Hepatocyte (in vitro differentiated cells): ENCODE measurements at regions not wholly inside any gene's neighbourhood (a gene's known extent, or its start where the extent isn't known, plus 50 kb on each side); places are given as distances from the start of the nearest gene placed in this dataset.

Experiments used
- DNase-seq: peaks from one replicate; pipeline ENCODE4 v3.0.0-alpha.2; 2016; ENCODE audit warnings: low spot score
- H2AFZ ChIP-seq: fragments of 200-600 bp; sonication (generic); 2 replicates; pipeline ENCODE4 v1.6.0; 2016; ENCODE audit warnings: antibody characterized with exemption, mild to moderate bottlenecking
- H3K27ac ChIP-seq: fragments of 200-600 bp; sonication (generic); 2 replicates; pipeline ENCODE4 v1.5.1; 2016; ENCODE audit warnings: mild to moderate bottlenecking
- H3K27me3 ChIP-seq: fragments of 200-600 bp; sonication (generic); 2 replicates; pipeline ENCODE4 v1.6.1; 2016
- H3K36me3 ChIP-seq: fragments of 200-600 bp; sonication (generic); replicated peaks from 2 replicates; pipeline ENCODE4 v1.5.1; 2016; ENCODE audit warnings: low read depth; ENCODE audit not compliant: insufficient read depth
- H3K4me1 ChIP-seq: fragments of 200-600 bp; sonication (generic); 2 replicates; pipeline ENCODE4 v1.5.1; 2016; ENCODE audit warnings: mild to moderate bottlenecking, moderate library complexity; ENCODE audit not compliant: insufficient read depth
- H3K4me2 ChIP-seq: fragments of 200-600 bp; sonication (generic); 2 replicates; pipeline ENCODE4 v1.6.0; 2016
- H3K4me3 ChIP-seq: fragments of 200-600 bp; sonication (generic); 2 replicates; pipeline ENCODE4 v1.5.1; 2016; ENCODE audit warnings: mild to moderate bottlenecking
- H3K79me2 ChIP-seq: fragments of 200-600 bp; sonication (generic); 2 replicates; pipeline ENCODE4 v1.6.0; 2017; ENCODE audit warnings: mild to moderate bottlenecking
- H3K9me2 ChIP-seq: fragments of 200-600 bp; sonication (generic); replicated peaks from 2 replicates; pipeline ENCODE4 v1.6.0; 2017; ENCODE audit warnings: mild to moderate bottlenecking; ENCODE audit not compliant: insufficient read depth
- H3K9me3 ChIP-seq: fragments of 200-600 bp; sonication (generic); 2 replicates; pipeline ENCODE4 v1.5.1; 2016; ENCODE audit warnings: low read depth, mild to moderate bottlenecking
- H4K20me1 ChIP-seq: fragments of 200-600 bp; sonication (generic); 2 replicates; pipeline ENCODE4 v1.6.0; 2016; ENCODE audit warnings: mild to moderate bottlenecking; ENCODE audit not compliant: insufficient read depth, poor library complexity, severe bottlenecking
- EZH2 ChIP-seq: fragments of 200-600 bp; sonication (generic); IDR thresholded peaks from 2 replicates; pipeline ENCODE4 v1.6.1; 2016; ENCODE audit warnings: antibody characterized with exemption, mild to moderate bottlenecking, borderline replicate concordance
- EZH2phosphoT487 ChIP-seq: fragments of 200-600 bp; sonication (generic); IDR thresholded peaks from one replicate; pipeline ENCODE4 v1.6.1; 2018; ENCODE audit warnings: antibody characterized with exemption, mild to moderate bottlenecking, low read depth, moderate library complexity; ENCODE audit not compliant: unreplicated experiment, severe bottlenecking
- WGBS: methylation state at CpG from one replicate; pipeline ENCODE4 v1.1.6; 2016; ENCODE audit warnings: low lambda C conversion rate; ENCODE audit errors: missing lambda C conversion rate; 5-methylcytosine and 5-hydroxymethylcytosine counted together
- TF ChIP-seq, protein P1 (sequence below): fragments of 200-600 bp; sonication (generic); IDR thresholded peaks from 2 replicates; pipeline ENCODE4 v1.5.1; 2016; ENCODE audit warnings: antibody characterized with exemption, mild to moderate bottlenecking; ENCODE audit not compliant: poor library complexity

DNA sequence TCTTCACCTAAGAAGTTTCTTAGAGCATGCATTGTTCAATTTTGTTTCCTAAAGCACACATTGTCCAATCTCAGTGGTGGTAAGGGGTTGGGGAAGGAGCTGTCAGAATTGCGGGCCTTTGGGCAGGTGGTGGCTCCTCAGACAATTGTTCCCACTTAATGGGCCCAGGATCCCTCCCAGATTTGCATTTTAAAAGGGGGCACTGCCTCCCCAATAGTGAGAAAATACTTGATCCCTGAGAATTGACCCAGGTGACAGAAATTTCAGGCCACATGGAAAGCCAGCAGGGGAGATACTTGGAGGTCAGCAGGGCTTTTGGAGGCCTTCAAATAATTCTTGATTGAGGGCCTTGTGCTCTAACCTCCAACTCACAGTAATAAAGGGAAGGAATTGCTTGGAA lies 217.1 kb downstream of the ZNF674 start:
- H3K4me3 ChIP-seq: no peak overlapping the region
- no peaks in the 10 kb centered on the region for H3K9me3 ChIP-seq
- H3K4me2 ChIP-seq: no peak overlapping the region
- no peaks in the 10 kb centered on the region for H3K36me3 ChIP-seq
- no peaks in the 10 kb centered on the region for H3K79me2 ChIP-seq
- no peaks in the 10 kb centered on the region for H3K9me2 ChIP-seq
- 55% methylated on average over 1 of the region's 1 CpG for WGBS
- peaks cover 30% of the 10 kb centered on the region for H3K4me1 ChIP-seq
- no peak for TF ChIP-seq EZH2
- TF ChIP-seq, protein P1, sequence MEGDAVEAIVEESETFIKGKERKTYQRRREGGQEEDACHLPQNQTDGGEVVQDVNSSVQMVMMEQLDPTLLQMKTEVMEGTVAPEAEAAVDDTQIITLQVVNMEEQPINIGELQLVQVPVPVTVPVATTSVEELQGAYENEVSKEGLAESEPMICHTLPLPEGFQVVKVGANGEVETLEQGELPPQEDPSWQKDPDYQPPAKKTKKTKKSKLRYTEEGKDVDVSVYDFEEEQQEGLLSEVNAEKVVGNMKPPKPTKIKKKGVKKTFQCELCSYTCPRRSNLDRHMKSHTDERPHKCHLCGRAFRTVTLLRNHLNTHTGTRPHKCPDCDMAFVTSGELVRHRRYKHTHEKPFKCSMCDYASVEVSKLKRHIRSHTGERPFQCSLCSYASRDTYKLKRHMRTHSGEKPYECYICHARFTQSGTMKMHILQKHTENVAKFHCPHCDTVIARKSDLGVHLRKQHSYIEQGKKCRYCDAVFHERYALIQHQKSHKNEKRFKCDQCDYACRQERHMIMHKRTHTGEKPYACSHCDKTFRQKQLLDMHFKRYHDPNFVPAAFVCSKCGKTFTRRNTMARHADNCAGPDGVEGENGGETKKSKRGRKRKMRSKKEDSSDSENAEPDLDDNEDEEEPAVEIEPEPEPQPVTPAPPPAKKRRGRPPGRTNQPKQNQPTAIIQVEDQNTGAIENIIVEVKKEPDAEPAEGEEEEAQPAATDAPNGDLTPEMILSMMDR: no peak
- no peak for TF ChIP-seq EZH2phosphoT487
- no peak for DNase-seq
- peak overlapping the region; percentile 91 for H3K27ac ChIP-seq
- H3K27me3 ChIP-seq: no peaks in the 10 kb centered on the region
- no peak overlapping the region for H2AFZ ChIP-seq
- H4K20me1 ChIP-seq: no peaks in the 10 kb centered on the region

GRCh38 chrX:46327566-46328115 lies 217.6 kb downstream of the ZNF674 start:
- Histone ChIP-seq H3K27ac (peak overlapping the region; percentile 91), H3K27me3 (no peaks in the 10 kb centered on the region), H3K36me3 (no peaks in the 10 kb centered on the region), H3K79me2 (no peaks in the 10 kb centered on the region), H4K20me1 (no peaks in the 10 kb centered on the region), H3K9me2 (no peaks in the 10 kb centered on the region), H3K4me3 (no peak overlapping the region), H3K4me2 (peak overlapping the region; percentile 58), H3K9me3 (no peaks in the 10 kb centered on the region), H2AFZ (no peak overlapping the region), H3K4me1 (peaks cover 30% of the 10 kb centered on the region)
- DNase-seq: peak; percentile 30
- TF ChIP-seq, protein P1: no peak
- no peak for TF ChIP-seq EZH2phosphoT487
- no peak for TF ChIP-seq EZH2
- 33% methylated on average over 7 of the region's 7 CpGs for WGBS

DNA sequence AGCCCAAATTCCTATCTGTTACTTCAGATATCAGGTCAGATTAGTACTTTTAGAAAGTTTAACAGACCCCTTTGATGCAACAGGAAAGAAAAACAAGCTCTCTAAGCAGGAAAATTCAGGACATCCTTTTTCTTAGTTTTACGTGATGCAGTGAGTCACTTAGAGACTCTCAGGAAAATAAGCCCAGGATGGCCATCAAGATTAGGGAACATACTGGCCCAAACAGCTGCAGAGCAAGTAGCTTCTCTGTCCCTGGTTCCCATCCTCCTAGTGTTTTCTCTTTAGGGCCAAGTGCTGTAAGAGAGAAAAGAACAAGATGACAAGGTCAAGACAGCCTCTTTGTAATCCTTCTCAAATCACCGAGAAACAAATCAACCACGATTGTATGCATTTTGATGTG lies 219.1 kb downstream of the ZNF674 start:
- 56% methylated on average over 3 of the region's 3 CpGs for WGBS
- peaks cover 34% of the 10 kb centered on the region for H3K4me1 ChIP-seq
- no peaks in the 10 kb centered on the region for H4K20me1 ChIP-seq
- H3K9me3 ChIP-seq: no peaks in the 10 kb centered on the region
- H3K27me3 ChIP-seq: no peaks in the 10 kb centered on the region
- DNase-seq: no peak
- H3K9me2 ChIP-seq: no peaks in the 10 kb centered on the region
- TF ChIP-seq, protein P1: no peak
- TF ChIP-seq EZH2 (no peak), EZH2phosphoT487 (no peak)
- no peak overlapping the region for H2AFZ ChIP-seq
- peak overlapping the region; percentile 91 for H3K27ac ChIP-seq
- no peak overlapping the region for H3K4me3 ChIP-seq
- peak overlapping the region; percentile 58 for H3K4me2 ChIP-seq
- no peaks in the 10 kb centered on the region for H3K79me2 ChIP-seq
- H3K36me3 ChIP-seq: no peaks in the 10 kb centered on the region

- no peaks in the 10 kb centered on the region for H3K79me2 ChIP-seq
- H4K20me1 ChIP-seq: no peaks in the 10 kb centered on the region
- DNase-seq: peak; percentile 44
- H2AFZ ChIP-seq: no peak overlapping the region
- TF ChIP-seq, protein P1: no peak
- TF ChIP-seq EZH2phosphoT487 (no peak), EZH2 (no peak)
- H3K36me3 ChIP-seq: no peaks in the 10 kb centered on the region
- H3K27ac ChIP-seq: peak overlapping the region; percentile 91
- H3K9me2 ChIP-seq: no peaks in the 10 kb centered on the region
- no peaks in the 10 kb centered on the region for H3K27me3 ChIP-seq
- H3K4me1 ChIP-seq: peaks cover 40% of the 10 kb centered on the region
- 31% methylated on average over 5 of the region's 5 CpGs for WGBS
- no peak overlapping the region for H3K4me3 ChIP-seq
- H3K9me3 ChIP-seq: no peaks in the 10 kb centered on the region
- H3K4me2 ChIP-seq: peak overlapping the region; percentile 58
Observed at GRCh38 chrX:46325312-46325877, 219.8 kb downstream of the ZNF674 start.
